GM19372 (cell line): ENCODE measurements at regions not wholly inside any gene's neighbourhood (a gene's known extent, or its start where the extent isn't known, plus 50 kb on each side); places are given as distances from the start of the nearest gene placed in this dataset.
"Not testable (repeated sequence)": the region's sequence is repeated elsewhere in the genome, so short reads cannot be mapped to it uniquely, and the experiment has no call there.

Source experiments
- ATAC-seq: cut with Tn5 transposase; IDR thresholded peaks from one replicate; pipeline ENCODE4 v1.9.1; 2021; ENCODE audit warnings: mild to moderate bottlenecking, low read depth, moderate library complexity; ENCODE audit not compliant: unreplicated experiment

GRCh38 chr5:152058267-152058666, 133.6 kb upstream of the GLRA1 start:
- ATAC-seq: no peak

- ATAC-seq: no peak
Observed at GRCh38 chr5:152056931-152057330, 132.3 kb upstream of the GLRA1 start.

GRCh38 chr5:152052470-152052869, 127.8 kb upstream of the GLRA1 start:
- no peak for ATAC-seq

- no peak for ATAC-seq
Observed at GRCh38 chr5:152051499-152052454, 127.1 kb upstream of the GLRA1 start.

- no peak for ATAC-seq
Observed at GRCh38 chr5:152046361-152046760, 121.7 kb upstream of the GLRA1 start.

- ATAC-seq: not testable (repeated sequence)
Observed at GRCh38 chr5:152038856-152039255, 114.2 kb upstream of the GLRA1 start.

GRCh38 chr5:152026328-152027024, 101.8 kb upstream of the GLRA1 start:
- ATAC-seq: not testable (repeated sequence)

GRCh38 chr5:152016421-152016820, 91.8 kb upstream of the GLRA1 start:
- no peak for ATAC-seq

- no peak for ATAC-seq
Observed at GRCh38 chr5:152007653-152008335, 83.1 kb upstream of the GLRA1 start.

GRCh38 chr5:152004095-152004494, 79.4 kb upstream of the GLRA1 start:
- no peak for ATAC-seq
